A549 (cell line): ENCODE measurements at regions not wholly inside any gene's neighbourhood (a gene's known extent, or its start where the extent isn't known, plus 50 kb on each side); places are given as distances from the start of the nearest gene placed in this dataset.

Experiments used
- ATAC-seq, 2 experiments: fragments of 200-7000 bp in 1 of 2; fragments of >200 bp in 1 of 2; cut with Nextera tagmentation in 1 of 2; cut with Tn5 transposase in 1 of 2; 3 replicates each; pipeline versions ENCODE4 v1.8.0 to v1.9.1; 2018 to 2020; ENCODE audit warnings: mild to moderate bottlenecking in 1 of 2, moderate library complexity in 1 of 2
- CTCF ChIA-PET: fragments of 300-600 bp; sonication (Branson Sonifier 250); formaldehyde crosslinking; extraction: SDS; loops from one replicate; lab custom pipeline; 2021; ENCODE audit warnings: antibody characterized with exemption, inconsistent platforms; lab: Yijun Ruan, JAX
- POLR2A ChIA-PET: fragments of 350-600 bp; formaldehyde crosslinking; extraction: SDS; loops from one replicate; lab custom pipeline; 2021; ENCODE audit warnings: antibody characterized with exemption, inconsistent platforms; lab: Yijun Ruan, JAX
- DNase-seq, 2 experiments: peaks; one replicate each; pipeline versions ENCODE4 v3.0.0 to v3.0.0-alpha.2; 2011 to 2016; ENCODE audit warnings: low read depth in 1 of 2, low spot score in 1 of 2
- FAIRE-seq: peaks from 2 replicates; lab custom pipeline; 2011; peaks lifted over from hg19 to GRCh38; lab: Jason Lieb, UNC
- H3K27ac ChIP-seq, 2 experiments: fragments of >200 bp; sonication (Bioruptor Twin); formaldehyde crosslinking; 3 replicates each; pipeline ENCODE4 v1.5.1; 2016 to 2017
- H3K4me1 ChIP-seq: fragments of >200 bp; sonication (Bioruptor Twin); formaldehyde crosslinking; 3 replicates; pipeline ENCODE4 v1.6.1; 2016
- H3K4me2 ChIP-seq: fragments of >200 bp; sonication (Bioruptor Twin); formaldehyde crosslinking; 3 replicates; pipeline ENCODE4 v1.6.1; 2016
- H3K4me3 ChIP-seq: fragments of >200 bp; sonication (Bioruptor Twin); formaldehyde crosslinking; 3 replicates; pipeline ENCODE4 v1.5.1; 2016
- H3K9me3 ChIP-seq: fragments of >200 bp; sonication (Bioruptor Twin); formaldehyde crosslinking; 3 replicates; pipeline ENCODE4 v1.6.1; 2016
- BCL3 ChIP-seq: fragments of >200 bp; sonication (Bioruptor Twin); formaldehyde crosslinking; IDR thresholded peaks from 3 replicates; pipeline ENCODE4 v1.6.1; 2016
- BHLHE40 ChIP-seq: IDR thresholded peaks from 2 replicates; pipeline ENCODE4 v1.6.1; 2012; ENCODE audit warnings: low read depth, low read length, inconsistent platforms
- E2F6 ChIP-seq: IDR thresholded peaks from 2 replicates; pipeline ENCODE4 v1.6.1; 2012; ENCODE audit warnings: low read depth, borderline replicate concordance
- FOSL2 ChIP-seq, 2 experiments: fragments of 450-650 bp in 1 of 2; fragments of >200 bp in 1 of 2; sonication (Bioruptor Twin) in 1 of 2; formaldehyde crosslinking; IDR thresholded peaks; 2 replicates each; pipeline versions ENCODE4 v1.5.0 to v1.6.1; 2016 to 2020; ENCODE audit warnings: mild to moderate bottlenecking in 1 of 2, moderate library complexity in 1 of 2
- GATA3 ChIP-seq: IDR thresholded peaks from 2 replicates; pipeline ENCODE4 v1.6.1; 2012; ENCODE audit warnings: borderline replicate concordance
- HEYL ChIP-seq: fragments of 250-450 bp; sonication (Bioruptor Pico); IDR thresholded peaks from 2 replicates; pipeline ENCODE4 v1.8.0; 2021; ENCODE audit warnings: mild to moderate bottlenecking, moderate library complexity
- JUN ChIP-seq, 2 experiments: fragments of >200 bp; sonication (Bioruptor Twin); formaldehyde crosslinking; IDR thresholded peaks; 2 replicates in 1 of 2; 3 replicates in 1 of 2; pipeline ENCODE4 v1.6.1; 2016 to 2017
- KDM1A ChIP-seq: fragments of 200-600 bp; sonication (generic); IDR thresholded peaks from 2 replicates; pipeline ENCODE4 v1.6.1; 2016; ENCODE audit warnings: low read depth, mild to moderate bottlenecking
- MAFK ChIP-seq: fragments of 450-650 bp; IDR thresholded peaks from 2 replicates; pipeline ENCODE4 v1.6.1; 2014; ENCODE audit not compliant: partially characterized antibody
- MYC ChIP-seq: IDR thresholded peaks from 2 replicates; pipeline ENCODE4 v1.6.1; 2012; ENCODE audit warnings: mild to moderate bottlenecking, inconsistent platforms, low read length, improper control_type of control experiment, borderline replicate concordance
- NFE2L2 ChIP-seq: fragments of 150-350 bp; conservative IDR thresholded peaks from 2 replicates; pipeline ENCODE4 v1.6.1; 2014; ENCODE audit warnings: low read length
- RAD21 ChIP-seq, 2 experiments: fragments of >200 bp in 1 of 2; sonication (Bioruptor Twin) in 1 of 2; formaldehyde crosslinking in 1 of 2; IDR thresholded peaks in 1 of 2; conservative IDR thresholded peaks in 1 of 2; 2 replicates in 1 of 2; 3 replicates in 1 of 2; pipeline ENCODE4 v1.6.1; 2012 to 2018; ENCODE audit warnings: inconsistent platforms in 1 of 2
- RCOR1 ChIP-seq: fragments of 150-350 bp; IDR thresholded peaks from 2 replicates; pipeline ENCODE4 v1.6.1; 2014; ENCODE audit warnings: antibody characterized with exemption, low read length, low read depth
- RFX5 ChIP-seq: fragments of 450-650 bp; IDR thresholded peaks from 2 replicates; pipeline ENCODE4 v1.7.1; 2014; ENCODE audit warnings: antibody characterized with exemption, mild to moderate bottlenecking, moderate library complexity
- SREBF2 ChIP-seq: fragments of 450-650 bp; IDR thresholded peaks from 2 replicates; pipeline ENCODE4 v1.6.1; 2014; ENCODE audit warnings: mild to moderate bottlenecking, moderate library complexity
- USF2 ChIP-seq: fragments of 450-650 bp; IDR thresholded peaks from 2 replicates; pipeline ENCODE4 v1.6.1; 2014; ENCODE audit warnings: antibody characterized with exemption
- WGBS: methylation state at CpG from one replicate; pipeline ENCODE4 v1.1.6; 2017; ENCODE audit errors: missing lambda C conversion rate; 5-methylcytosine and 5-hydroxymethylcytosine counted together
- TF ChIP-seq, protein P1 (sequence below): fragments of 150-350 bp; IDR thresholded peaks from 2 replicates; pipeline ENCODE4 v1.6.1; 2014; ENCODE audit warnings: low read depth, mild to moderate bottlenecking, low read length
- TF ChIP-seq, protein P2 (sequence below): IDR thresholded peaks from 2 replicates; pipeline ENCODE4 v1.6.1; 2012
- TF ChIP-seq, protein P3 (sequence below): fragments of 250-450 bp; sonication (Bioruptor Pico); IDR thresholded peaks from 2 replicates; pipeline ENCODE4 v1.5.0; 2021; ENCODE audit warnings: mild to moderate bottlenecking, moderate library complexity, borderline replicate concordance
- TF ChIP-seq, protein P4 (sequence below): fragments of 200-600 bp; sonication (generic); IDR thresholded peaks from 2 replicates; pipeline ENCODE4 v1.6.1; 2016; ENCODE audit warnings: antibody characterized with exemption, mild to moderate bottlenecking, moderate library complexity

GRCh38 chr5:25891691-25892090 is 1146.7 kb downstream of the CDH9 start:
- no peak overlapping the region for H3K27ac ChIP-seq
- no peak for DNase-seq
- H3K9me3 ChIP-seq, result no peaks in the 10 kb centered on the region
- no peak overlapping the region for H3K4me2 ChIP-seq
- WGBS, result 26% methylated on average over 2 of the region's 2 CpGs
- no peak overlapping the region for H3K4me3 ChIP-seq
- no peak for FAIRE-seq
- H3K4me1 ChIP-seq, result no peaks in the 10 kb centered on the region
- TF ChIP-seq RAD21 (conservative IDR thresholded peaks at IDR 0.05 in 1 of 2, IDR thresholded peaks at IDR 0.05 in 1 of 2), result no peak
- TF ChIP-seq, protein P1, sequence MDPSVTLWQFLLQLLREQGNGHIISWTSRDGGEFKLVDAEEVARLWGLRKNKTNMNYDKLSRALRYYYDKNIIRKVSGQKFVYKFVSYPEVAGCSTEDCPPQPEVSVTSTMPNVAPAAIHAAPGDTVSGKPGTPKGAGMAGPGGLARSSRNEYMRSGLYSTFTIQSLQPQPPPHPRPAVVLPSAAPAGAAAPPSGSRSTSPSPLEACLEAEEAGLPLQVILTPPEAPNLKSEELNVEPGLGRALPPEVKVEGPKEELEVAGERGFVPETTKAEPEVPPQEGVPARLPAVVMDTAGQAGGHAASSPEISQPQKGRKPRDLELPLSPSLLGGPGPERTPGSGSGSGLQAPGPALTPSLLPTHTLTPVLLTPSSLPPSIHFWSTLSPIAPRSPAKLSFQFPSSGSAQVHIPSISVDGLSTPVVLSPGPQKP, result no peak
- TF ChIP-seq, protein P2, sequence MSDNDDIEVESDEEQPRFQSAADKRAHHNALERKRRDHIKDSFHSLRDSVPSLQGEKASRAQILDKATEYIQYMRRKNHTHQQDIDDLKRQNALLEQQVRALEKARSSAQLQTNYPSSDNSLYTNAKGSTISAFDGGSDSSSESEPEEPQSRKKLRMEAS, result no peak
- no peak for TF ChIP-seq NFE2L2
- TF ChIP-seq BHLHE40, result no peak
- no peak for TF ChIP-seq RCOR1
- no peak for TF ChIP-seq MYC
- no peak for TF ChIP-seq E2F6
- no peak for TF ChIP-seq MAFK
- TF ChIP-seq, protein P3, sequence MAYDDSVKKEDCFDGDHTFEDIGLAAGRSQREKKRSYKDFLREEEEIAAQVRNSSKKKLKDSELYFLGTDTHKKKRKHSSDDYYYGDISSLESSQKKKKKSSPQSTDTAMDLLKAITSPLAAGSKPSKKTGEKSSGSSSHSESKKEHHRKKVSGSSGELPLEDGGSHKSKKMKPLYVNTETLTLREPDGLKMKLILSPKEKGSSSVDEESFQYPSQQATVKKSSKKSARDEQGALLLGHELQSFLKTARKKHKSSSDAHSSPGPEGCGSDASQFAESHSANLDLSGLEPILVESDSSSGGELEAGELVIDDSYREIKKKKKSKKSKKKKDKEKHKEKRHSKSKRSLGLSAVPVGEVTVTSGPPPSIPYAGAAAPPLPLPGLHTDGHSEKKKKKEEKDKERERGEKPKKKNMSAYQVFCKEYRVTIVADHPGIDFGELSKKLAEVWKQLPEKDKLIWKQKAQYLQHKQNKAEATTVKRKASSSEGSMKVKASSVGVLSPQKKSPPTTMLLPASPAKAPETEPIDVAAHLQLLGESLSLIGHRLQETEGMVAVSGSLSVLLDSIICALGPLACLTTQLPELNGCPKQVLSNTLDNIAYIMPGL (CRISPR knock-in tag), result no peak
- no peak for TF ChIP-seq GATA3
- no peak for TF ChIP-seq HEYL (CRISPR knock-in tag)
- TF ChIP-seq JUN (IDR thresholded peaks at IDR 0.05), result no peak
- TF ChIP-seq RFX5, result no peak
- TF ChIP-seq USF2, result no peak
- no peak for TF ChIP-seq KDM1A
- no peak for TF ChIP-seq FOSL2 (IDR thresholded peaks at IDR 0.05)
- no peak for TF ChIP-seq FOSL2 (CRISPR knock-in tag; IDR thresholded peaks at IDR 0.05)
- ChIA-PET POLR2A (no interaction called here), CTCF (interaction anchor here (1.4 kb wide), 1 partner anchor 16 kb away, joined by 3 read pairs; no protein-coding TSS in a partner anchor)
- no peak for ATAC-seq

GRCh38 chr5:25881318-25882036 is 1156.9 kb downstream of the CDH9 start:
- Histone ChIP-seq H3K4me1 (no peaks in the 10 kb centered on the region), H3K27ac (no peak overlapping the region), H3K4me2 (no peak overlapping the region), H3K4me3 (no peak overlapping the region), H3K9me3 (no peaks in the 10 kb centered on the region; the same call in 2 of the 3 replicates)
- ChIA-PET POLR2A (no interaction called here), CTCF (no interaction called here)
- FAIRE-seq, result no peak
- no peak for DNase-seq
- no peak for ATAC-seq
- WGBS, result 54% methylated on average over 6 of the region's 6 CpGs
- TF ChIP-seq SREBF2 (no peak), BCL3 (no peak), USF2 (no peak), JUN (IDR thresholded peaks at IDR 0.05) (no peak)
- TF ChIP-seq, protein P4, sequence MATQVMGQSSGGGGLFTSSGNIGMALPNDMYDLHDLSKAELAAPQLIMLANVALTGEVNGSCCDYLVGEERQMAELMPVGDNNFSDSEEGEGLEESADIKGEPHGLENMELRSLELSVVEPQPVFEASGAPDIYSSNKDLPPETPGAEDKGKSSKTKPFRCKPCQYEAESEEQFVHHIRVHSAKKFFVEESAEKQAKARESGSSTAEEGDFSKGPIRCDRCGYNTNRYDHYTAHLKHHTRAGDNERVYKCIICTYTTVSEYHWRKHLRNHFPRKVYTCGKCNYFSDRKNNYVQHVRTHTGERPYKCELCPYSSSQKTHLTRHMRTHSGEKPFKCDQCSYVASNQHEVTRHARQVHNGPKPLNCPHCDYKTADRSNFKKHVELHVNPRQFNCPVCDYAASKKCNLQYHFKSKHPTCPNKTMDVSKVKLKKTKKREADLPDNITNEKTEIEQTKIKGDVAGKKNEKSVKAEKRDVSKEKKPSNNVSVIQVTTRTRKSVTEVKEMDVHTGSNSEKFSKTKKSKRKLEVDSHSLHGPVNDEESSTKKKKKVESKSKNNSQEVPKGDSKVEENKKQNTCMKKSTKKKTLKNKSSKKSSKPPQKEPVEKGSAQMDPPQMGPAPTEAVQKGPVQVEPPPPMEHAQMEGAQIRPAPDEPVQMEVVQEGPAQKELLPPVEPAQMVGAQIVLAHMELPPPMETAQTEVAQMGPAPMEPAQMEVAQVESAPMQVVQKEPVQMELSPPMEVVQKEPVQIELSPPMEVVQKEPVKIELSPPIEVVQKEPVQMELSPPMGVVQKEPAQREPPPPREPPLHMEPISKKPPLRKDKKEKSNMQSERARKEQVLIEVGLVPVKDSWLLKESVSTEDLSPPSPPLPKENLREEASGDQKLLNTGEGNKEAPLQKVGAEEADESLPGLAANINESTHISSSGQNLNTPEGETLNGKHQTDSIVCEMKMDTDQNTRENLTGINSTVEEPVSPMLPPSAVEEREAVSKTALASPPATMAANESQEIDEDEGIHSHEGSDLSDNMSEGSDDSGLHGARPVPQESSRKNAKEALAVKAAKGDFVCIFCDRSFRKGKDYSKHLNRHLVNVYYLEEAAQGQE, result no peak
- TF ChIP-seq, all 56 proteins: peak for 0
